Ishikawa (cell line): ENCODE measurements at regions not wholly inside any gene's neighbourhood (a gene's known extent, or its start where the extent isn't known, plus 50 kb on each side); places are given as distances from the start of the nearest gene placed in this dataset.

Source experiments
- CEBPB ChIP-seq: IDR thresholded peaks from 2 replicates; pipeline ENCODE4 v1.6.1; 2012
- CREB1 ChIP-seq: IDR thresholded peaks from 2 replicates; pipeline ENCODE4 v1.6.1; 2012; ENCODE audit warnings: low read depth
- EGR1 ChIP-seq: IDR thresholded peaks from 2 replicates; pipeline ENCODE4 v1.6.1; 2012
- EP300 ChIP-seq: IDR thresholded peaks from 2 replicates; pipeline ENCODE4 v1.6.1; 2012; ENCODE audit warnings: borderline replicate concordance
- FOXM1 ChIP-seq: IDR thresholded peaks from 2 replicates; pipeline ENCODE4 v1.6.1; 2012; ENCODE audit warnings: low read depth, borderline replicate concordance
- NFIC ChIP-seq: IDR thresholded peaks from 2 replicates; pipeline ENCODE4 v1.6.1; 2012
- RAD21 ChIP-seq: IDR thresholded peaks from 2 replicates; pipeline ENCODE4 v1.6.1; 2012; ENCODE audit warnings: low read depth
- TAF1 ChIP-seq: IDR thresholded peaks from 2 replicates; pipeline ENCODE4 v1.6.1; 2012; ENCODE audit warnings: low read depth, mild to moderate bottlenecking
- TCF12 ChIP-seq: IDR thresholded peaks from 2 replicates; pipeline ENCODE4 v1.6.1; 2012; ENCODE audit warnings: low read depth
- TEAD4 ChIP-seq: IDR thresholded peaks from 2 replicates; pipeline ENCODE4 v1.6.1; 2012
- YY1 ChIP-seq: IDR thresholded peaks from 2 replicates; pipeline ENCODE4 v1.6.1; 2012; ENCODE audit warnings: low read depth
- ZBTB7A ChIP-seq: IDR thresholded peaks from 2 replicates; pipeline ENCODE4 v1.6.1; 2012; ENCODE audit warnings: low read depth
- TF ChIP-seq, protein P1 (sequence below): IDR thresholded peaks from 2 replicates; pipeline ENCODE4 v1.6.1; 2012; ENCODE audit warnings: low read depth, mild to moderate bottlenecking
- TF ChIP-seq, protein P2 (sequence below): IDR thresholded peaks from 2 replicates; pipeline ENCODE4 v1.6.1; 2012
- TF ChIP-seq, protein P3 (sequence below): IDR thresholded peaks from 2 replicates; pipeline ENCODE4 v1.6.1; 2012

DNA sequence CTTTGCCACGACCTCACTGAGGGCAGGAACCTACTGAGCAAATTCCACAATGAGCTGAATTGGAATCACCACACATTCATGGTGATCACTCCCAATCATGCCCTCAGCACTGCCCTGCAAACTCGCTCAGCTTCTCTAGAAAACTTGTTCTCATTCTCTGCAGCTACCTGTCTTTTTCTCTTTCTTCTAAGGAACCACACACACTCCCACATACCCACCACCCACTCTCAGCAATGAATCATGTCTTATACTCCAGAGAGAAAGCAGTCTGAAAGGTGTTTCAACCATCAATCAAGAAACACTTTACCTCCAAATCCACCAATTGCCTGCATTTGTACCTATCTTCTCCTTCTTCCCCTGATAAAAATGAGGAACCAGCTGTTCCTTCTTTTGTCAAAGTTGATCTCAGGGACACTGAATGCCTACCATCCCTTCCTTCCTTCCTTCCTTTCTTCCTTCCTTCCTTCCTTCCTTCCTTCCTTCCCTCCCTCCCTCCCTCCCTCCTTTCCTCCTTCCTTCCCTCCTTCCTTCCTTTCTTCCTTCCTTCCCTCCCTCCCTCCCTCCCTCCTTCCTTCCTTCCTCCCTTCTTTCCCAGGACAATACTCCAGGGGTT is 84.6 kb upstream of the SGK1 start:
- TF ChIP-seq NFIC (no peak), FOXM1 (no peak), TEAD4 (no peak), CEBPB (no peak), EP300 (no peak)
- TF ChIP-seq, protein P1, sequence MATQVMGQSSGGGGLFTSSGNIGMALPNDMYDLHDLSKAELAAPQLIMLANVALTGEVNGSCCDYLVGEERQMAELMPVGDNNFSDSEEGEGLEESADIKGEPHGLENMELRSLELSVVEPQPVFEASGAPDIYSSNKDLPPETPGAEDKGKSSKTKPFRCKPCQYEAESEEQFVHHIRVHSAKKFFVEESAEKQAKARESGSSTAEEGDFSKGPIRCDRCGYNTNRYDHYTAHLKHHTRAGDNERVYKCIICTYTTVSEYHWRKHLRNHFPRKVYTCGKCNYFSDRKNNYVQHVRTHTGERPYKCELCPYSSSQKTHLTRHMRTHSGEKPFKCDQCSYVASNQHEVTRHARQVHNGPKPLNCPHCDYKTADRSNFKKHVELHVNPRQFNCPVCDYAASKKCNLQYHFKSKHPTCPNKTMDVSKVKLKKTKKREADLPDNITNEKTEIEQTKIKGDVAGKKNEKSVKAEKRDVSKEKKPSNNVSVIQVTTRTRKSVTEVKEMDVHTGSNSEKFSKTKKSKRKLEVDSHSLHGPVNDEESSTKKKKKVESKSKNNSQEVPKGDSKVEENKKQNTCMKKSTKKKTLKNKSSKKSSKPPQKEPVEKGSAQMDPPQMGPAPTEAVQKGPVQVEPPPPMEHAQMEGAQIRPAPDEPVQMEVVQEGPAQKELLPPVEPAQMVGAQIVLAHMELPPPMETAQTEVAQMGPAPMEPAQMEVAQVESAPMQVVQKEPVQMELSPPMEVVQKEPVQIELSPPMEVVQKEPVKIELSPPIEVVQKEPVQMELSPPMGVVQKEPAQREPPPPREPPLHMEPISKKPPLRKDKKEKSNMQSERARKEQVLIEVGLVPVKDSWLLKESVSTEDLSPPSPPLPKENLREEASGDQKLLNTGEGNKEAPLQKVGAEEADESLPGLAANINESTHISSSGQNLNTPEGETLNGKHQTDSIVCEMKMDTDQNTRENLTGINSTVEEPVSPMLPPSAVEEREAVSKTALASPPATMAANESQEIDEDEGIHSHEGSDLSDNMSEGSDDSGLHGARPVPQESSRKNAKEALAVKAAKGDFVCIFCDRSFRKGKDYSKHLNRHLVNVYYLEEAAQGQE, result no peak
- TF ChIP-seq, protein P2, sequence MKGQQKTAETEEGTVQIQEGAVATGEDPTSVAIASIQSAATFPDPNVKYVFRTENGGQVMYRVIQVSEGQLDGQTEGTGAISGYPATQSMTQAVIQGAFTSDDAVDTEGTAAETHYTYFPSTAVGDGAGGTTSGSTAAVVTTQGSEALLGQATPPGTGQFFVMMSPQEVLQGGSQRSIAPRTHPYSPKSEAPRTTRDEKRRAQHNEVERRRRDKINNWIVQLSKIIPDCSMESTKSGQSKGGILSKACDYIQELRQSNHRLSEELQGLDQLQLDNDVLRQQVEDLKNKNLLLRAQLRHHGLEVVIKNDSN, result no peak
- TF ChIP-seq, protein P3, sequence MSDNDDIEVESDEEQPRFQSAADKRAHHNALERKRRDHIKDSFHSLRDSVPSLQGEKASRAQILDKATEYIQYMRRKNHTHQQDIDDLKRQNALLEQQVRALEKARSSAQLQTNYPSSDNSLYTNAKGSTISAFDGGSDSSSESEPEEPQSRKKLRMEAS, result no peak

DNA sequence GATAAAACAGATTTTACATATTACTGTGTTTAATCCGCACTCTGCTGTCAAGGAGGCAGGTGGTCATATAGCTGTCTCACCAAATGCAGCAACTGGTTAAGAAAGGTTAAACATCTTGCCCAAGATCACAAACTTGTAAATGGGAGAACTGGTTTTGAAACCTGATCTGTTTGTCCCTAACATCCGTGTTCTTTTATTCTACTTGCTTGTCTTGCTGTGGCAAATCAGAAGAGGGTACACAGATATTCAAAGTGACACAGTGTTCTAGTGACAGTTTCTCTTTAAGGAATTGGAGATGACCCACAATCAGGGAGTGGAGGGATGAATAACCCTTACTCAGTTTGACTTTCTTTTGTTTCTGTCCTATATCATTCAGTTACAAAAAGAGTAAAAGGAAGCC is 83.0 kb upstream of the SGK1 start:
- no peak for TF ChIP-seq CEBPB
- no peak for TF ChIP-seq FOXM1
- no peak for TF ChIP-seq RAD21
- TF ChIP-seq ZBTB7A, result no peak
- TF ChIP-seq YY1, result no peak

DNA sequence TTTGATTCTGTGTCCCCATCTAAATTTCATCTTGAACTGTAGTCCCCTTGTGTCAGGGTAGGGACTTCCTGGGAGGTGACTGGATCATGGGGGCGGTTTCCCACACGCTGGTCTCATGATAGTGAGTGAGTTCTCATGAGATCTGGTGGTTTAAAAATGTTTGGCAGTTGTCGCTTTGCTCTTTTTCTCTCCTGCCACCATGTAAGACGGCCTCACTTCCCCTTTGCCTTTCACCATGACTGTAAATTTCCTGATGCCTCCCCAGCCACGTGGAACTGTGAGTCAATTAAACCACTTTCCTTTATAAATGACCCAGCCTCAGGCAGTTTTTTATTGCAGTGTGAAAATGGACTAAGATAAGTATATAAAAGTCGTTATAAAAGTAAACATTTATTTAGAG is 80.5 kb upstream of the SGK1 start:
- TF ChIP-seq, protein P1, result no peak
- no peak for TF ChIP-seq EP300
- TF ChIP-seq TCF12, result no peak
- no peak for TF ChIP-seq FOXM1
- TF ChIP-seq TEAD4, result no peak
- no peak for TF ChIP-seq YY1
- no peak for TF ChIP-seq RAD21
- TF ChIP-seq ZBTB7A, result no peak
- TF ChIP-seq CEBPB, result no peak
- TF ChIP-seq, protein P2, result no peak
- TF ChIP-seq EGR1, result no peak
- TF ChIP-seq NFIC, result no peak
- TF ChIP-seq CREB1, result no peak
- TF ChIP-seq TAF1, result no peak

DNA sequence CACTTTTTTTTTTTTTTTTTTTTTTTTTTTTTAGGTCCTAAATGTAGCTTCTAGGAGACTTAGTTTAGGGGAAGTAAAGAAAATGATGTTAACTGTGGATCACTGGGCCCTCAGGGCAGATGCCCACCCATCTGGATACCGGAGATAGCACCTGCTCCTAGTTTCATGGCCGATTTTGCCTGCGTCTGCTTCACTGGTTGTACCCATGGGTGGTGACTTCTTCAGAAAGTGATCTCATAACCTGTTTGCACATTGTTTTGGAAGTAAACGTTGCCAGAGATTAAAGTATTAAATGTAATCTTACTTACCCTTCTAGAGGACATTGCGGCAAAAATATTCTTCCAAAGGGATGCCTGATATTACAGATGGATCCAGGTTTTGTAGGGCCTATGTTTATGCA is 79.8 kb upstream of the SGK1 start:
- TF ChIP-seq TAF1, result no peak
- no peak for TF ChIP-seq CEBPB
- no peak for TF ChIP-seq RAD21
- TF ChIP-seq EGR1, result no peak
- no peak for TF ChIP-seq TEAD4
- no peak for TF ChIP-seq CREB1
- no peak for TF ChIP-seq NFIC
- no peak for TF ChIP-seq YY1
- no peak for TF ChIP-seq ZBTB7A
- TF ChIP-seq EP300, result no peak
- TF ChIP-seq, protein P2, result no peak
- TF ChIP-seq TCF12, result no peak
- TF ChIP-seq, protein P1, result no peak
- no peak for TF ChIP-seq FOXM1
